DND-41 (cell line): ENCODE measurements at regions not wholly inside any gene's neighbourhood (a gene's known extent, or its start where the extent isn't known, plus 50 kb on each side); places are given as distances from the start of the nearest gene placed in this dataset.

Experiments
- ATAC-seq: fragments of 200-7000 bp; cut with Tn5 transposase; 3 replicates; pipeline ENCODE4 v1.9.1; 2021; ENCODE audit warnings: low read depth; ENCODE audit not compliant: insufficient read depth
- DNase-seq: peaks from one replicate; pipeline ENCODE4 v3.0.0-alpha.2; 2020
- H2AFZ ChIP-seq: 2 replicates; pipeline ENCODE4 v1.6.0; 2012; ENCODE audit warnings: low read depth, low read length
- H3K27ac ChIP-seq: 2 replicates; pipeline ENCODE4 v1.5.1; 2012; ENCODE audit warnings: low read length, inconsistent platforms
- H3K27me3 ChIP-seq: fragments of 200-600 bp; sonication (generic); 2 replicates; pipeline ENCODE4 v1.6.0; 2012; ENCODE audit warnings: low read length, mild to moderate bottlenecking, inconsistent platforms; ENCODE audit not compliant: insufficient read depth, poor library complexity
- H3K36me3 ChIP-seq: 2 replicates; pipeline ENCODE4 v1.5.1; 2012; ENCODE audit warnings: low read length, inconsistent platforms; ENCODE audit not compliant: insufficient read depth
- H3K4me1 ChIP-seq: 2 replicates; pipeline ENCODE4 v1.5.1; 2012; ENCODE audit warnings: mild to moderate bottlenecking, low read length; ENCODE audit not compliant: insufficient read depth
- H3K4me2 ChIP-seq: 2 replicates; pipeline ENCODE4 v1.6.0; 2012; ENCODE audit warnings: mild to moderate bottlenecking, moderate library complexity, low read length, inconsistent platforms; ENCODE audit not compliant: insufficient read depth
- H3K4me3 ChIP-seq, 2 experiments: fragments of 200-600 bp in 1 of 2; shearing (Covaris generic) in 1 of 2; 2 replicates each; pipeline ENCODE4 v1.5.1; 2012 to 2016; ENCODE audit warnings: inconsistent platforms in 2 of 2, low read length in 2 of 2, mild to moderate bottlenecking in 2 of 2, low read depth in 1 of 2, moderate library complexity in 1 of 2
- H3K79me2 ChIP-seq: 2 replicates; pipeline ENCODE4 v1.6.0; 2012; ENCODE audit warnings: low read length, inconsistent platforms; ENCODE audit not compliant: insufficient read depth
- H3K9ac ChIP-seq: 2 replicates; pipeline ENCODE4 v1.6.0; 2012; ENCODE audit warnings: low read depth, mild to moderate bottlenecking, inconsistent platforms, low read length, moderate library complexity
- H3K9me3 ChIP-seq: 2 replicates; pipeline ENCODE4 v1.5.1; 2012; ENCODE audit warnings: low read length, moderate library complexity, mild to moderate bottlenecking, inconsistent platforms; ENCODE audit not compliant: insufficient read depth, severe bottlenecking
- H4K20me1 ChIP-seq: 2 replicates; pipeline ENCODE4 v1.6.0; 2012; ENCODE audit warnings: low read length; ENCODE audit not compliant: insufficient read depth
- EZH2 ChIP-seq: IDR thresholded peaks from 3 replicates; pipeline ENCODE4 v1.6.1; 2012; ENCODE audit warnings: borderline replicate concordance, low read depth, mild to moderate bottlenecking, moderate library complexity, low read length, inconsistent platforms; ENCODE audit not compliant: severe bottlenecking
- TF ChIP-seq, protein P1 (sequence below): IDR thresholded peaks from 2 replicates; pipeline ENCODE4 v1.5.1; 2012; ENCODE audit warnings: borderline replicate concordance, low read length, moderate library complexity, mild to moderate bottlenecking; ENCODE audit not compliant: poor library complexity, severe bottlenecking; ENCODE audit errors: extremely low read depth

DNA sequence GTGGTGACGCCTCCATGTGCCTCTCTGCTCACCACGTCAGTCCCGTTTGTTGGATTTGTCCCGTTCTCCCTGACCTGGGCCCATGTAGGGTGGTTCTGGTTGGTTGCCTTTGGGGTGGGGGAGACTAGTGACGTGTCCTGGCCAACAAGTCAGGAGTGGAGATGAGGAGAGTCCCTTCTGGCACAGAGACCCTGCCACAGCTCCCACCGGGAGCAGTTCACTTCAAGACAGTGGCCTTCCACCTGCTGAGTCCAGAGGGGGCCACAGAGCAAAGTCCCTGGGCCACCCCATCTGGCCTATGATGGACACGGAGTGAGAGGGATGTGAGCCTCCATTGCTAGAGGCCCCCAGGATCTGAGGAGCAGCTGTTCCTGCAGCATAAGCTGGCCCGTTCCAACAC, 405.6 kb downstream of the TCERG1L start:
- TF ChIP-seq, protein P1, sequence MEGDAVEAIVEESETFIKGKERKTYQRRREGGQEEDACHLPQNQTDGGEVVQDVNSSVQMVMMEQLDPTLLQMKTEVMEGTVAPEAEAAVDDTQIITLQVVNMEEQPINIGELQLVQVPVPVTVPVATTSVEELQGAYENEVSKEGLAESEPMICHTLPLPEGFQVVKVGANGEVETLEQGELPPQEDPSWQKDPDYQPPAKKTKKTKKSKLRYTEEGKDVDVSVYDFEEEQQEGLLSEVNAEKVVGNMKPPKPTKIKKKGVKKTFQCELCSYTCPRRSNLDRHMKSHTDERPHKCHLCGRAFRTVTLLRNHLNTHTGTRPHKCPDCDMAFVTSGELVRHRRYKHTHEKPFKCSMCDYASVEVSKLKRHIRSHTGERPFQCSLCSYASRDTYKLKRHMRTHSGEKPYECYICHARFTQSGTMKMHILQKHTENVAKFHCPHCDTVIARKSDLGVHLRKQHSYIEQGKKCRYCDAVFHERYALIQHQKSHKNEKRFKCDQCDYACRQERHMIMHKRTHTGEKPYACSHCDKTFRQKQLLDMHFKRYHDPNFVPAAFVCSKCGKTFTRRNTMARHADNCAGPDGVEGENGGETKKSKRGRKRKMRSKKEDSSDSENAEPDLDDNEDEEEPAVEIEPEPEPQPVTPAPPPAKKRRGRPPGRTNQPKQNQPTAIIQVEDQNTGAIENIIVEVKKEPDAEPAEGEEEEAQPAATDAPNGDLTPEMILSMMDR, result no peak
- TF ChIP-seq EZH2, result no peak
- Histone ChIP-seq H3K4me2 (no peak overlapping the region), H2AFZ (no peak overlapping the region), H3K36me3 (no peaks in the 10 kb centered on the region), H3K9ac (no peak overlapping the region), H3K27ac (no peak overlapping the region), H3K4me1 (no peaks in the 10 kb centered on the region), H3K27me3 (peaks cover 2% of the 10 kb centered on the region), H3K9me3 (no peaks in the 10 kb centered on the region), H3K79me2 (no peaks in the 10 kb centered on the region), H3K4me3 (no peak overlapping the region), H4K20me1 (no peaks in the 10 kb centered on the region)
- DNase-seq (no peak), ATAC-seq (no peak)

DNA sequence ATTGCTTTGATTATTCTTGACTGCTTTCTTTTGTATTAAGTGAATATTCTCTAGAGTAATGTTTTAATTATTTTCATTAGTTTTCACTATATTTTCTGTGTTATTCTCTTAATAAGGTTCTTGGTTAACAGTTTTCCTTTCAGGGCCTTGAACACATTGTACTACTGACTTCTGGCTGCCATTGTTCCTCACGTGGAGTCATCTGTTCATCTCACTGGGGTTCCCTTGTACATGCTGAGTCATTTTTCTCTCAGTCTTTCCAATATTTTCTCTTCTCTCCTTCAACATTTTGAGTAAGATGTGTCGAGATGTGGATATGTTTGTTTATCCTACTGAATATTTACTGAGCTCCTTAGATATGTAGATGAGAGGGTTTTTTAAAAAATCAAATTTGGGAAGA, 400.7 kb downstream of the TCERG1L start:
- Histone ChIP-seq H3K27me3 (no peaks in the 10 kb centered on the region), H3K4me3 (no peak overlapping the region), H3K4me2 (no peak overlapping the region), H4K20me1 (no peaks in the 10 kb centered on the region), H3K9me3 (no peaks in the 10 kb centered on the region), H3K27ac (no peak overlapping the region), H2AFZ (no peak overlapping the region), H3K79me2 (no peaks in the 10 kb centered on the region), H3K4me1 (no peaks in the 10 kb centered on the region), H3K9ac (no peak overlapping the region), H3K36me3 (no peaks in the 10 kb centered on the region)
- DNase-seq (no peak), ATAC-seq (no peak)
- TF ChIP-seq, protein P1, result no peak
- no peak for TF ChIP-seq EZH2

DNA sequence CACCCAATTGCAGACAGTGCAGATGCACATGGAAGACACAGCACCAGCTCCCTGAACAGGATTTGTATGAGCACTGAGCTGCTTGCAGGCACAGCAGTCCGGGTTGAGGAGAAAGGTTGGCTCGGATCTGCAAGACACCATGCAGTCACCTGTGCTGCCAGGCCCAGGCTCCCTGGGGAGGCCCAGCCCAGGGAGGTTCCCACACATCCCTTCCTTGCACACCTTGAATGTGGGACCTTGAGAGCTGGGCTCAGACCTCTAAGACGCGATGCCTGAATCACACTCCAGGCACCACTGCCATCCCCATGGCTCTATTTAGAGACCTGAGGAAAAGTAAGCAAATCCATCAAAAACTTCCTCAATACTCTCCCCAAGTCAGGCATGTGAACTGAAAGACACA, 397.7 kb downstream of the TCERG1L start:
- ATAC-seq, result no peak

More for the DNA sequence above, 397.7 kb downstream of the TCERG1L start:
- Histone ChIP-seq H4K20me1 (no peaks in the 10 kb centered on the region), H3K27me3 (no peaks in the 10 kb centered on the region), H3K9me3 (no peaks in the 10 kb centered on the region), H3K79me2 (no peaks in the 10 kb centered on the region), H3K4me1 (no peaks in the 10 kb centered on the region), H3K27ac (no peak overlapping the region), H3K36me3 (no peaks in the 10 kb centered on the region), H3K4me3 (no peak overlapping the region), H3K4me2 (no peak overlapping the region), H3K9ac (no peak overlapping the region), H2AFZ (no peak overlapping the region)
- no peak for DNase-seq
- TF ChIP-seq, protein P1, result no peak
- TF ChIP-seq EZH2, result no peak
